IMR-90 (cell line): ENCODE measurements at regions not wholly inside any gene's neighbourhood (a gene's known extent, or its start where the extent isn't known, plus 50 kb on each side); places are given as distances from the start of the nearest gene placed in this dataset.

Experiments used
- CHD1 ChIP-seq: IDR thresholded peaks from 2 replicates; pipeline ENCODE4 v1.6.1; 2012; ENCODE audit warnings: low read depth, low read length, improper control_type of control experiment
- CTCF ChIP-seq: conservative IDR thresholded peaks from 2 replicates; pipeline ENCODE4 v1.5.1; 2012; ENCODE audit warnings: mild to moderate bottlenecking, low read depth, low read length, improper control_type of control experiment
- FOS ChIP-seq: fragments of 150-350 bp; IDR thresholded peaks from 2 replicates; pipeline ENCODE4 v1.6.1; 2016; ENCODE audit warnings: low read depth, low read length
- MAFK ChIP-seq: IDR thresholded peaks from 2 replicates; pipeline ENCODE4 v1.6.1; 2012; ENCODE audit warnings: low read depth, low read length, improper control_type of control experiment
- MAZ ChIP-seq: IDR thresholded peaks from 2 replicates; pipeline ENCODE4 v1.6.1; 2012; ENCODE audit warnings: low read depth, mild to moderate bottlenecking, low read length, improper control_type of control experiment, moderate library complexity, borderline replicate concordance
- MXI1 ChIP-seq: IDR thresholded peaks from 2 replicates; pipeline ENCODE4 v1.6.1; 2012; ENCODE audit warnings: low read depth, mild to moderate bottlenecking, low read length, moderate library complexity, borderline replicate concordance
- POLR2A ChIP-seq: IDR thresholded peaks from 2 replicates; pipeline ENCODE4 v1.6.1; 2012; ENCODE audit warnings: mild to moderate bottlenecking, low read depth, low read length
- RAD21 ChIP-seq: IDR thresholded peaks from 2 replicates; pipeline ENCODE4 v1.6.1; 2012; ENCODE audit warnings: low read length, improper control_type of control experiment
- RFX5 ChIP-seq: IDR thresholded peaks from 2 replicates; pipeline ENCODE4 v1.8.0; 2012; ENCODE audit warnings: low read depth, mild to moderate bottlenecking, low read length, moderate library complexity
- TF ChIP-seq, protein P1 (sequence below): fragments of 150-350 bp; IDR thresholded peaks from 2 replicates; pipeline ENCODE4 v1.6.1; 2017; ENCODE audit warnings: mild to moderate bottlenecking, antibody characterized with exemption, low read length, low read depth

- TF ChIP-seq CTCF, result no peak
- TF ChIP-seq RFX5, result no peak
- no peak for TF ChIP-seq MXI1
- no peak for TF ChIP-seq MAFK
- no peak for TF ChIP-seq POLR2A
- TF ChIP-seq MAZ, result no peak
- TF ChIP-seq, protein P1, sequence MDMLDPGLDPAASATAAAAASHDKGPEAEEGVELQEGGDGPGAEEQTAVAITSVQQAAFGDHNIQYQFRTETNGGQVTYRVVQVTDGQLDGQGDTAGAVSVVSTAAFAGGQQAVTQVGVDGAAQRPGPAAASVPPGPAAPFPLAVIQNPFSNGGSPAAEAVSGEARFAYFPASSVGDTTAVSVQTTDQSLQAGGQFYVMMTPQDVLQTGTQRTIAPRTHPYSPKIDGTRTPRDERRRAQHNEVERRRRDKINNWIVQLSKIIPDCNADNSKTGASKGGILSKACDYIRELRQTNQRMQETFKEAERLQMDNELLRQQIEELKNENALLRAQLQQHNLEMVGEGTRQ, result no peak
- no peak for TF ChIP-seq RAD21
- no peak for TF ChIP-seq CHD1
- no peak for TF ChIP-seq FOS
These were observed 50.8 kb upstream of the INCENP start for GRCh38 chr11:62073061-62073460.
